ENCODE measurements at regions not wholly inside any gene's neighbourhood (a gene's known extent, or its start where the extent isn't known, plus 50 kb on each side); places are given as distances from the start of the nearest gene placed in this dataset.

DNA sequence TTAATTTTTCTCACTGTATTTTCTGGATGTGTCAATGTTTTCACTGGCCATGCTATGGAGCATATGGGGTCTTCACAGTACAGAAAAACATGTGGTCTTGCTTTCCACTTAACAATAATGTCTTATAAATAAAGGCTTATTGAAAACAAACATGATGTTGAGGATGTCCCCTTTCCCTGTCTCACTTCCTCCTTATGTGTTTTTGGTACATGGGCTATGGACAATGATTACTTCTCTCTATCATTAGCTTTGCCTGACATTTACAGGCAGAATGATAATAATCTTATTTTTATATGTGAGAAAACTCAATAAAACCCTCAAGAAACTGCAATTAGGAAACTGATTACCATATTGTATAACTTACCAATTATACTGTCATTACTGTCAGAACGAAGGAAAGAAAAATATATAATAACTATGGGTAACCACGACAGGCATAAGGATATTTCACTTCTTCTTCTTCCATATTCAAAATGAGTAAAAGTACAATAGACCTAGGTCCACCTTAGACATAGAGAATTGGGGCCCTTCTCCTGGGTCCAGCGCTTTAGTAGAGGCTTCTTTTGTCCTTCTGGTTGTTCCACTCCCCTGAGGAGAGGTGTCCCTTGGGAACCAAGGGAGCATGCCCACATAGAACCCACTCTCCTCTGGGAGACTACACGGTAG is 375.0 kb downstream of the MAN2A1 start:
- H3K4me3 ChIP-seq (ENCODE audit: low read depth, low read length, poor library complexity, severe bottlenecking) = no peak overlapping the region
- H3K9me2 ChIP-seq (ENCODE audit: insufficient read depth, low read length) = no peaks in the 10 kb centered on the region
- no peak overlapping the region for H3K4me2 ChIP-seq (ENCODE audit: low read length)
- intact Hi-C loops (cut with micrococcal nuclease; ENCODE audit: unreplicated experiment) = no loop called here
- H2AFZ ChIP-seq (ENCODE audit: low read length) = no peak overlapping the region
- no peaks in the 10 kb centered on the region for H3K79me2 ChIP-seq (ENCODE audit: insufficient read depth, low read depth, low read length)
- H3K36me3 ChIP-seq (ENCODE audit: insufficient read depth, low read length) = no peaks in the 10 kb centered on the region
- TF ChIP-seq, protein P1, sequence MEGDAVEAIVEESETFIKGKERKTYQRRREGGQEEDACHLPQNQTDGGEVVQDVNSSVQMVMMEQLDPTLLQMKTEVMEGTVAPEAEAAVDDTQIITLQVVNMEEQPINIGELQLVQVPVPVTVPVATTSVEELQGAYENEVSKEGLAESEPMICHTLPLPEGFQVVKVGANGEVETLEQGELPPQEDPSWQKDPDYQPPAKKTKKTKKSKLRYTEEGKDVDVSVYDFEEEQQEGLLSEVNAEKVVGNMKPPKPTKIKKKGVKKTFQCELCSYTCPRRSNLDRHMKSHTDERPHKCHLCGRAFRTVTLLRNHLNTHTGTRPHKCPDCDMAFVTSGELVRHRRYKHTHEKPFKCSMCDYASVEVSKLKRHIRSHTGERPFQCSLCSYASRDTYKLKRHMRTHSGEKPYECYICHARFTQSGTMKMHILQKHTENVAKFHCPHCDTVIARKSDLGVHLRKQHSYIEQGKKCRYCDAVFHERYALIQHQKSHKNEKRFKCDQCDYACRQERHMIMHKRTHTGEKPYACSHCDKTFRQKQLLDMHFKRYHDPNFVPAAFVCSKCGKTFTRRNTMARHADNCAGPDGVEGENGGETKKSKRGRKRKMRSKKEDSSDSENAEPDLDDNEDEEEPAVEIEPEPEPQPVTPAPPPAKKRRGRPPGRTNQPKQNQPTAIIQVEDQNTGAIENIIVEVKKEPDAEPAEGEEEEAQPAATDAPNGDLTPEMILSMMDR (conservative IDR thresholded peaks at IDR 0.05; ENCODE audit: low read length) = no peak
- no peak for TF ChIP-seq EZH2phosphoT487 (IDR thresholded peaks at IDR 0.05; ENCODE audit: borderline replicate concordance, low read depth, low read length)
- no peaks in the 10 kb centered on the region for H3K9me3 ChIP-seq (ENCODE audit: low read length)
- BruUV-seq (replicated peaks) = no TSS peak
- CTCF ChIA-PET (ENCODE audit: unreplicated experiment) = no interaction called here
- no peaks in the 10 kb centered on the region for H3K4me1 ChIP-seq (ENCODE audit: insufficient read depth, low read length, poor library complexity, severe bottlenecking)
- no peak for DNase-seq (ENCODE audit: low spot score)
- H4K20me1 ChIP-seq (ENCODE audit: insufficient read depth, low read length) = no peaks in the 10 kb centered on the region
- POLR2A ChIA-PET = interaction anchor here (0.7 kb wide), 1 partner anchor 82 kb away, joined by 3 read pairs; no protein-coding TSS in a partner anchor
- no peak overlapping the region for H3K27ac ChIP-seq (ENCODE audit: low read depth, low read length, poor library complexity, severe bottlenecking)

DNA sequence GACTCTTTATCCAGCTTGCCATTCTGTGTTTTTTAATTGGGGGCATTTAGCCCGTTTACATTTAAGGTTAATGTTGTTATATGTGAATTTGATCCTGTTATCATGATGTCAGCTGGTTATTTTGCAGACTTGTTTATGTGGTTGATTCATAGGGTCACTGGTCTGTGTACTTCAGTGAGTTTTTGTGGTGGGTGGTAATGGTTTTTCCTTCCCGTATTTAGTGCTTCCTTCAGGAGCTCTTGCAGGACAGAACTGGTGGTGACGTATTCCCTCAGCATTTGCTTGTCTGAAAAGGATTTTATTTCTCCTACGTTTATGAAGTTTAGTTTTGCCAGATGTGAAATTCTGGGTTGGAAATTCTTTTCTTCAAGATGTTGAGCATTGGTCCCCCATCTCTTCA is 381.1 kb downstream of the MAN2A1 start:
- intact Hi-C loops (cut with micrococcal nuclease; ENCODE audit: unreplicated experiment) = no loop called here
- CTCF ChIA-PET (ENCODE audit: unreplicated experiment) = no interaction called here
- no TSS peak for BruUV-seq (replicated peaks)

DNA sequence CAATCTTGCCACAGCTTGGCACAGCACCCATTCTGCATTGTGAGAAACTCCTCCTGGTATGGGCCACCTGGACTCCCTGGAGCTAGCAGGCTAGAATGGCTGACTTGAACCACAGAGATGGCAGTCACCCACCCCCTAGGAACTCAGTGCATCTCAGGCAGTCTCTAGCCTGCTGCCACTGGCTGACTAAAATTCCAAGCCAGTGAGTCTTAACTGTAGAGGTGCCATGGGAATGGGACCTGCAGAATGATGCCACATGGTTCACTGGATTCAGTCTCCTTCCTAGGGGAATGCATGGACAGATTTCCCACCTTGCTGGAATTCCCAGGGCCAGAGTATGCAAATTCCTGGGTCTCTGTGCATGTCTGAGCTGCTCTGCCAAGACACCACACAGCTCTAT is 382.9 kb downstream of the MAN2A1 start:
- H3K79me2 ChIP-seq (ENCODE audit: insufficient read depth, low read depth, low read length) = no peaks in the 10 kb centered on the region
- no peaks in the 10 kb centered on the region for H3K9me3 ChIP-seq (ENCODE audit: low read length)
- ChIA-PET POLR2A (interaction anchor here (1.1 to 1.2 kb wide), 2 partner anchors 21 to 85 kb away, joined by 3 read pairs; no protein-coding TSS in a partner anchor), CTCF (ENCODE audit: unreplicated experiment) (no interaction called here)
- no TSS peak for BruUV-seq (replicated peaks)
- TF ChIP-seq, protein P1 (conservative IDR thresholded peaks at IDR 0.05; ENCODE audit: low read length) = no peak
- no peak for TF ChIP-seq EZH2phosphoT487 (IDR thresholded peaks at IDR 0.05; ENCODE audit: borderline replicate concordance, low read depth, low read length)
- H4K20me1 ChIP-seq (ENCODE audit: insufficient read depth, low read length) = no peaks in the 10 kb centered on the region
- H3K4me3 ChIP-seq (ENCODE audit: low read depth, low read length, poor library complexity, severe bottlenecking) = no peak overlapping the region
- no peak overlapping the region for H3K27ac ChIP-seq (ENCODE audit: low read depth, low read length, poor library complexity, severe bottlenecking)
- no peaks in the 10 kb centered on the region for H3K9me2 ChIP-seq (ENCODE audit: insufficient read depth, low read length)
- no peak overlapping the region for H2AFZ ChIP-seq (ENCODE audit: low read length)
- intact Hi-C loops (cut with micrococcal nuclease; ENCODE audit: unreplicated experiment) = no loop called here
- no peak for DNase-seq (ENCODE audit: low spot score)
- H3K4me1 ChIP-seq (ENCODE audit: insufficient read depth, low read length, poor library complexity, severe bottlenecking) = no peaks in the 10 kb centered on the region
- no peak overlapping the region for H3K4me2 ChIP-seq (ENCODE audit: low read length)
- H3K36me3 ChIP-seq (ENCODE audit: insufficient read depth, low read length) = no peaks in the 10 kb centered on the region

More for the DNA sequence above, 381.1 kb downstream of the MAN2A1 start:
- Histone ChIP-seq H4K20me1 (ENCODE audit: insufficient read depth, low read length) (no peaks in the 10 kb centered on the region), H3K9me3 (ENCODE audit: low read length) (no peaks in the 10 kb centered on the region), H3K4me1 (ENCODE audit: insufficient read depth, low read length, poor library complexity, severe bottlenecking) (no peaks in the 10 kb centered on the region), H3K4me2 (ENCODE audit: low read length) (no peak overlapping the region), H3K9me2 (ENCODE audit: insufficient read depth, low read length) (no peaks in the 10 kb centered on the region), H2AFZ (ENCODE audit: low read length) (no peak overlapping the region), H3K27ac (ENCODE audit: low read depth, low read length, poor library complexity, severe bottlenecking) (no peak overlapping the region), H3K4me3 (ENCODE audit: low read depth, low read length, poor library complexity, severe bottlenecking) (no peak overlapping the region), H3K36me3 (ENCODE audit: insufficient read depth, low read length) (no peaks in the 10 kb centered on the region), H3K79me2 (ENCODE audit: insufficient read depth, low read depth, low read length) (no peaks in the 10 kb centered on the region)
- no peak for DNase-seq (ENCODE audit: low spot score)
- no peak for TF ChIP-seq EZH2phosphoT487 (IDR thresholded peaks at IDR 0.05; ENCODE audit: borderline replicate concordance, low read depth, low read length)
- TF ChIP-seq, protein P1 (conservative IDR thresholded peaks at IDR 0.05; ENCODE audit: low read length) = no peak
- POLR2A ChIA-PET = interaction anchor here (0.5 to 1.5 kb wide), 4 partner anchors 8 to 1900 kb away, joined by 3 to 5 read pairs (median 3); no protein-coding TSS in a partner anchor
